Cardiac fibroblast (primary cell): ENCODE measurements at regions not wholly inside any gene's neighbourhood (a gene's known extent, or its start where the extent isn't known, plus 50 kb on each side); places are given as distances from the start of the nearest gene placed in this dataset.
"Not testable (repeated sequence)": the region's sequence is repeated elsewhere in the genome, so short reads cannot be mapped to it uniquely, and the experiment has no call there.

Experiments
- DNase-seq, 2 donors: peaks; one replicate each; pipeline versions ENCODE4 v3.0.0 to v3.0.0-alpha.2; 2010; ENCODE audit warnings: low read depth in 2 of 2
- H3K4me3 ChIP-seq, 2 donors: replicated peaks in 1 of 2; 1 replicate in 1 of 2; 2 replicates in 1 of 2; pipeline ENCODE4 v1.5.1; 2011; ENCODE audit warnings: low read depth in 2 of 2, low read length in 2 of 2, mild to moderate bottlenecking in 2 of 2, moderate library complexity in 1 of 2
- TF ChIP-seq, protein P1 (sequence below): IDR thresholded peaks from one replicate; pipeline ENCODE4 v1.5.1; 2011; ENCODE audit warnings: low read depth, mild to moderate bottlenecking, low read length, inconsistent platforms

DNA sequence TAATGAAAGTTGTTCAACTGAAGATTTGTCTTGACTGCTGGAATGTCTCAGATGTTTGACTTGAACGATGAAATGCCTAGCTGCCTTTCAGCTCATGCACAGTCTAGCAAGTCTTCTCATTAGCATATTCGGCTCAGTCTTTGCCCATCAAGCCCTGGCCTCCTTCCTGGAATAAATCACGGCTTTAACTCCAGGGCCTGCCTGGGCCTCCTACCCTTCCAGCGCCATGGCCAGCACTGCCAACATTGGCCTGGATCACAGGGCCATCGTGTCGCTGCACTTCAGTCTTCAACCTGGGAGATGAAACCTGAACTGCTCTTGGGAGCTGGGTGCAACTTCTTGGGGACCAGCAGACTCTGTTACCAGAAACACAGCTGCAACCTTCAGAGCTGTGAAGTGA lies 126.7 kb upstream of the TMEM260 start:
- TF ChIP-seq, protein P1, sequence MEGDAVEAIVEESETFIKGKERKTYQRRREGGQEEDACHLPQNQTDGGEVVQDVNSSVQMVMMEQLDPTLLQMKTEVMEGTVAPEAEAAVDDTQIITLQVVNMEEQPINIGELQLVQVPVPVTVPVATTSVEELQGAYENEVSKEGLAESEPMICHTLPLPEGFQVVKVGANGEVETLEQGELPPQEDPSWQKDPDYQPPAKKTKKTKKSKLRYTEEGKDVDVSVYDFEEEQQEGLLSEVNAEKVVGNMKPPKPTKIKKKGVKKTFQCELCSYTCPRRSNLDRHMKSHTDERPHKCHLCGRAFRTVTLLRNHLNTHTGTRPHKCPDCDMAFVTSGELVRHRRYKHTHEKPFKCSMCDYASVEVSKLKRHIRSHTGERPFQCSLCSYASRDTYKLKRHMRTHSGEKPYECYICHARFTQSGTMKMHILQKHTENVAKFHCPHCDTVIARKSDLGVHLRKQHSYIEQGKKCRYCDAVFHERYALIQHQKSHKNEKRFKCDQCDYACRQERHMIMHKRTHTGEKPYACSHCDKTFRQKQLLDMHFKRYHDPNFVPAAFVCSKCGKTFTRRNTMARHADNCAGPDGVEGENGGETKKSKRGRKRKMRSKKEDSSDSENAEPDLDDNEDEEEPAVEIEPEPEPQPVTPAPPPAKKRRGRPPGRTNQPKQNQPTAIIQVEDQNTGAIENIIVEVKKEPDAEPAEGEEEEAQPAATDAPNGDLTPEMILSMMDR, result no peak
- DNase-seq, result no peak
- H3K4me3 ChIP-seq, result no peak overlapping the region

DNA sequence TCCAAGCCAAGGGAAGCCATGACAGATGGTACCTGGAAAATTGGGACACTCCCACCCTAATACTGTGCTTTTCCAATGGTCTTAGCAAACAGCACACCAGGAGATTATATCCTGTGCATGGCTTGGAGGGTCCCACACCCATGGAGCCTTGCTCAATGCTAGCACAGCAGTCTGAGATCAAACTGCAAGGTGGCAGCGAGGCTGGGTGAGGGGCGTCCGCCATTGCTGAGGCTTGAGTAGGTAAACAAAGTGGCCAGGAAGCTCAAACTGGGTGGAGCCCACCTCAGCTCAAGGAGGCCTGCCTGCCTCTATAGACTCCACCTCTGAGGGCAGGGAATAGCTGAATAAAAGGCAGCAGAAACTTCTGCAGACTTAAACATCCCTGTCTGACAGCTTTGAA lies 124.9 kb upstream of the TMEM260 start:
- DNase-seq, H3K4me3 ChIP-seq: not testable (repeated sequence)

DNA sequence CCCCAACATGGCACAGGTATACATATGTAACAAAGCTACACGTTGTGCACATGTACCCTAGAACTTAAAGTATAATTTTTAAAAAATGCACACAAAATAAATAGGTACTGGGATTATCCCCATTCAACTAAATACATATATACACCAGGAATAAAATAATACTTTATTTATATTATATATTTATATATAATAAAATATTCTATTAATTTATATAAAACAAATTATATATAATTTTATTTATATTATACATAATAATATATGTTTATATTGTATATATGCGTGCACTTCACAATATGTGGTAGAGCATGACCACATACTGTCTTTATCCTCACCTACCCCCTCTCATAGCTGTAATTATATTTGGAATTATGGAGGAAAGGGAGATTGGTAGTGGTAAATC lies 119.1 kb upstream of the TMEM260 start:
- DNase-seq, result no peak
- H3K4me3 ChIP-seq, result no peak overlapping the region

DNA sequence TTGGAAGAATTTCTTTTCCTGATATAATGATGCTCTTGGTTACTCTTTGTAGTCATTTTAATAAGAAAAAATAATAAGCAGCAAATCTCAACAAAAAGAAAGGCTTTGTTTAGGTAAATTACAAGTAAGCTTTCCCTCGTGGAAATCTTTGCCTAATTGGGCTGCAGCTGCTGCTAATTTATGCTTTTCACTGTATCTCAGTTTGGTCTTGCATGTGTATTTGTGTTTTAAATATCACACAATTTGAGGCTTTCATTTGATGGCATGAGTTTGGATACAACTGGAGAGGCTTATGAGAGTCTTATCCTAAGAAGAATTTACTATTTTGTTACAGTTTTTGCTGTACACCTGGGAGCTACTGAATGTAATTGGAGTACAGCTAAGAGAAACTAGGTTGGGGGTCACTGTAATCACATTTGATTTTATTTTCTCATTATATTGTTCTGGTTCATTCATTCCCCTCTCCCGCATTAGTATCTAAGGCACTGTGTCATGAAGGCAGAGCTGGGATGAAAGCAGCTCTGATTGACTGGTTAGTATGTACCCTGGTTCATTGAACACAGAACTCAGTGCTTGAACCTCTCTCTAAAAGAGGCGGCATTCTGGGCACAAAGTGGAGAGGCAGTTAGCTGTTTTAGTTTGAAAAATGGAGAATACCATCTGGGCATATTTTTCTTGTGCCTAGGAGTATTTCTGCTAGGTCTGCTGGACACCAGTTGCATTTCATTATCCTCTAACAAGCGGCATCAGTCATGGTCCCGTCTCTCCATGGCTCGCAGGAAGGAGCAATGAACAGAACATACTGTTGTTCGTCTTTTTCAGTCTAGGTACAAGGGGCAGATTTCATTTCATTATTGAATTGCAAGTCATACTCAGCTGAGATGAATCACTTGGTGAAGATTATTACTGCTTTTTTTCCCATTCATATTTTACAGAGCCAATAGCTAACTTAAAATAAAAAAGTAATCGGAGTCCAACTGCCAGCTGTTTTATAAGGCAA lies 118.0 kb upstream of the TMEM260 start:
- no peak overlapping the region for H3K4me3 ChIP-seq
- TF ChIP-seq, protein P1, result no peak
- DNase-seq, result no peak

More for the DNA sequence above, 119.1 kb upstream of the TMEM260 start:
- TF ChIP-seq, protein P1, result no peak

DNA sequence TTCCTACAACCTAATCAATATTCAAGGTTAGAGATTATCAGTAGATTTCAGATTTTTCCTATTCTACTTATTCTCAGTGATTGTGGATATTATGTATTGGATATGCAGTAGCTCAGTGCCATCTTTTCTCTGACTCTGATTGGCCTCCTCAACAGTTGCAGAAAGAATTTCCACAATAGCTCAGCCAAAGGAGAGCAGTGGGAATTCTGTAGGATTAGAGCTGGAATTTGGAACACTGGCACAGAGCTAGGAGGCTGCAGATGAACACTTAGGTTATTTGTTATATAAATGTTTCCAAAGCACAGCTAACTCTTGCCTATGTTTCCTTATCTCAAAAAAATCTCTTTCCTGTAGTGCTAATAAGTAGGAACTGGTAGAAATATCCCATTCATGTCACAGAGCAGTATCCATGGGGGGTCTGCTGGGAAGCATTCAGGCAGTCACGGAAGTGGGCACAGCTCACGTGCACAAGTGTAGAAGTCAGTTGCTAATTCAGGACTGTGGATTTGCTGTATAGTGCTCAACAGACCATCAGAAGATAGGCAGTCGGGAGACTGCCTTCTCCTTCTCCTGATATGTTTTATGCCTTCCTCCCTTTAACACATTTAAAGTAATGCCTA lies 116.2 kb upstream of the TMEM260 start:
- TF ChIP-seq, protein P1, result no peak
- no peak overlapping the region for H3K4me3 ChIP-seq
- no peak for DNase-seq

DNA sequence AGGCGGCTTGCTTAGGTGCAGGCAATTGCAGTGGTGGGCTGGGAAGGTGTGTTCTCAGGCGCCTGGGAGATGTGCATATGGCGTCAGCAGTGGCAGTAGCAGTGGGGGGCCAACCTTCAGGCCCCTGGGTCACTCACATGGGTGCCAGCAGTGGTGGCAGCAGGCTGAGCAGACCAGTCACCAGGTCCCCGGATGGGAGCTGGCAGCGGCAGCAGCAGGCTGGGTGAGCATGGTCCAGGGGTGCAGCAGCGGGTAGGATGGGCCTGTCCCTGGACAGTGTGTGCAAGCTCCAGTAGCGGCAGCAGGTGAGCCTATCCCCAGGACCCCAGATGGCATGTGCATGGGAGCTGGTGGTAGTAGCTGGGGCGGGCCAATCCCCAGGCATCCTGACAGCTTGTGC lies 108.5 kb upstream of the TMEM260 start:
- TF ChIP-seq, protein P1, result no peak
- H3K4me3 ChIP-seq, result no peak overlapping the region
- no peak for DNase-seq

DNA sequence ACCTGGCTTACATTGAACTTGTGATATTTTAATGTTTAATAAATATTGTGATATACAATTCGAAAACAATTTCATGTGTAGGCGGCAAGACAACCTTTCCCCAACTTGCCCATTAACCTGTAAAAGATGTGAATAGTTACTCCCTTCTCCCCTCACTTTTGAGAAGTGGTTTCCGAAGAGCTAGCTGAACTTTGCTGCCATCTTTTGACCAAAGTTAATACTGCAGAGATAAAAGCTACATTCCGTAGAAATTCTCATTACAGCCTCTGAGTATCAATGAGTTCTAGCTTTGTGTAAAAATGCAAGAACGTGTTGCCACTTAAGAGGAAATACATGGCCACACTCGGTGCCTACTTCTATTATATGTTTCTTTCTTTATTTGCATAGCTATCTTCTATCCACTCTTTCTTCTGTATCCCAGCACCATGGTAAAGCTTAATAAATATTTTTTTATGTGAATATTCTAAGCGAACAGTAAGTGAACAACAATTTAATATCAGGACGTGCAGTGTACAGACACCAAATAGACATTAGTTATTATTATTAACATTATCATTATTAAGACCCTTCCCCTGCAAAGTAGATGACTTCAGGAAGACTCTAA lies 105.1 kb upstream of the TMEM260 start:
- no peak overlapping the region for H3K4me3 ChIP-seq
- DNase-seq, result peak; percentile 58 to 67
- TF ChIP-seq, protein P1, result peak; percentile 85
